H1 (cell line): ENCODE measurements at regions not wholly inside any gene's neighbourhood (a gene's known extent, or its start where the extent isn't known, plus 50 kb on each side); places are given as distances from the start of the nearest gene placed in this dataset.

Source experiments
- CTCF ChIA-PET: fragments of 300-600 bp; sonication (Branson Sonifier 250); formaldehyde crosslinking; loops from one replicate; lab custom pipeline; 2021; ENCODE audit not compliant: partially characterized antibody; lab: Charles Lee
- POLR2A ChIA-PET: fragments of 300-600 bp; sonication (Branson Sonifier 250); formaldehyde crosslinking; loops from one replicate; lab custom pipeline; 2021; ENCODE audit warnings: inconsistent platforms; ENCODE audit not compliant: partially characterized antibody; lab: Charles Lee
- DNase-seq, 2 experiments: peaks; one replicate each; pipeline versions ENCODE4 v3.0.0 to v3.0.0-alpha.2; 2010 to 2022; ENCODE audit warnings: low spot score in 2 of 2, low read depth in 1 of 2, mixed read lengths in 1 of 2
- FAIRE-seq: peaks from 2 replicates; lab custom pipeline; 2011; peaks lifted over from hg19 to GRCh38; lab: Jason Lieb, UNC
- H2AFZ ChIP-seq: 2 replicates; pipeline ENCODE4 v1.8.1; 2012; ENCODE audit warnings: low read length, inconsistent platforms
- H2AK5ac ChIP-seq: 2 replicates; pipeline ENCODE4 v1.6.1; 2013; ENCODE audit warnings: low read depth, low read length
- H2BK120ac ChIP-seq: replicated peaks from 2 replicates; pipeline ENCODE3; 2013; ENCODE audit warnings: low read depth, low read length, inconsistent platforms
- H2BK12ac ChIP-seq: 2 replicates; pipeline ENCODE4 v1.6.1; 2013; ENCODE audit warnings: low read depth, low read length
- H2BK15ac ChIP-seq: 2 replicates; pipeline ENCODE4 v1.6.1; 2013; ENCODE audit warnings: low read length
- H2BK20ac ChIP-seq: 2 replicates; pipeline ENCODE4 v1.6.1; 2013; ENCODE audit warnings: low read length
- H2BK5ac ChIP-seq: 2 replicates; pipeline ENCODE4 v1.6.1; 2013; ENCODE audit warnings: low read depth, low read length
- H3K14ac ChIP-seq: 2 replicates; pipeline ENCODE4 v1.6.1; 2013; ENCODE audit warnings: inconsistent platforms; ENCODE audit not compliant: insufficient read length
- H3K18ac ChIP-seq: 2 replicates; pipeline ENCODE4 v1.6.1; 2013; ENCODE audit warnings: low read length; ENCODE audit errors: extremely low read depth
- H3K23ac ChIP-seq: 2 replicates; pipeline ENCODE4 v1.6.1; 2013; ENCODE audit warnings: inconsistent platforms; ENCODE audit not compliant: insufficient read length
- H3K23me2 ChIP-seq: 2 replicates; pipeline ENCODE4 v1.6.1; 2013; ENCODE audit warnings: low read depth, low read length
- H3K27ac ChIP-seq: 2 replicates; pipeline ENCODE4 v1.6.1; 2011; ENCODE audit warnings: low read depth, low read length, inconsistent platforms
- H3K27me3 ChIP-seq, 4 experiments: replicated peaks in 1 of 4; 1 replicate in 1 of 4; 2 replicates in 3 of 4; pipeline versions ENCODE4 v1.6.1 to v1.8.1; 2011 to 2013; ENCODE audit warnings: low read length in 3 of 4, mild to moderate bottlenecking in 3 of 4, inconsistent platforms in 2 of 4, mixed read lengths in 2 of 4, moderate library complexity in 1 of 4; ENCODE audit not compliant: control insufficient read depth in 3 of 4, insufficient read depth in 3 of 4; ENCODE audit errors: extremely low read depth in 1 of 4
- H3K36me3 ChIP-seq, 4 experiments: 2 replicates each; pipeline versions ENCODE4 v1.6.1 to v1.8.1; 2011 to 2013; ENCODE audit warnings: mild to moderate bottlenecking in 4 of 4, low read length in 3 of 4, moderate library complexity in 2 of 4, control low read depth in 1 of 4, inconsistent platforms in 1 of 4; ENCODE audit not compliant: insufficient read depth in 4 of 4, control insufficient read depth in 2 of 4
- H3K4ac ChIP-seq: replicated peaks from 2 replicates; pipeline ENCODE3; 2013; ENCODE audit warnings: low read length, low read depth, mixed read lengths, inconsistent platforms; ENCODE audit not compliant: insufficient read length
- H3K4me1 ChIP-seq, 4 experiments: replicated peaks in 1 of 4; 1 replicate in 1 of 4; 2 replicates in 3 of 4; pipeline versions ENCODE4 v1.6.1 to v1.8.1; 2011 to 2013; ENCODE audit warnings: low read length in 3 of 4, inconsistent platforms in 2 of 4, mixed read lengths in 1 of 4; ENCODE audit not compliant: insufficient read depth in 4 of 4, control insufficient read depth in 3 of 4
- H3K4me2 ChIP-seq, 2 experiments: 2 replicates each; pipeline versions ENCODE4 v1.6.1 to v1.8.1; 2011 to 2013; ENCODE audit warnings: low read depth in 2 of 2, low read length in 2 of 2, control low read depth in 1 of 2, inconsistent platforms in 1 of 2, mild to moderate bottlenecking in 1 of 2; ENCODE audit not compliant: insufficient read depth in 1 of 2
- H3K4me3 ChIP-seq, 4 experiments: fragments of 200-600, 300-600 bp in 1 of 4; sonication (generic), shearing (Covaris generic), sonication (Bioruptor Twin) in 1 of 4; 2 replicates each; pipeline versions ENCODE4 v1.5.1 to v1.8.1; 2011 to 2016; ENCODE audit warnings: low read length in 4 of 4, low read depth in 3 of 4, control low read depth in 2 of 4, inconsistent platforms in 2 of 4, mild to moderate bottlenecking in 2 of 4, mixed read lengths in 1 of 4, moderate library complexity in 1 of 4; ENCODE audit not compliant: insufficient read depth in 2 of 4; ENCODE audit errors: extremely low read depth in 1 of 4
- H3K56ac ChIP-seq: replicated peaks from 2 replicates; pipeline ENCODE3; 2013; ENCODE audit warnings: low read depth, mild to moderate bottlenecking, mixed read lengths, low read length, inconsistent platforms; ENCODE audit not compliant: insufficient read length
- H3K79me1 ChIP-seq: 2 replicates; pipeline ENCODE4 v1.6.1; 2013; ENCODE audit warnings: low read depth, low read length, control low read depth
- H3K79me2 ChIP-seq, 2 experiments: 2 replicates each; pipeline versions ENCODE4 v1.6.1 to v1.8.1; 2012 to 2013; ENCODE audit warnings: low read length in 2 of 2, mild to moderate bottlenecking in 2 of 2, inconsistent platforms in 1 of 2; ENCODE audit not compliant: insufficient read depth in 2 of 2, control insufficient read depth in 1 of 2
- H3K9ac ChIP-seq, 4 experiments: replicated peaks in 1 of 4; 1 replicate in 1 of 4; 2 replicates in 3 of 4; pipeline versions ENCODE4 v1.6.1 to v1.8.1; 2011 to 2013; ENCODE audit warnings: low read depth in 3 of 4, low read length in 3 of 4, control low read depth in 2 of 4, mild to moderate bottlenecking in 2 of 4, moderate library complexity in 2 of 4, inconsistent platforms in 1 of 4; ENCODE audit errors: extremely low read depth in 1 of 4
- H3K9me3 ChIP-seq, 2 experiments: 2 replicates each; pipeline versions ENCODE4 v1.6.1 to v1.8.1; 2012 to 2013; ENCODE audit warnings: mild to moderate bottlenecking in 2 of 2, moderate library complexity in 2 of 2, control low read depth in 1 of 2, inconsistent platforms in 1 of 2, low read depth in 1 of 2, low read length in 1 of 2, mixed read lengths in 1 of 2; ENCODE audit not compliant: insufficient read depth in 2 of 2
- H4K20me1 ChIP-seq, 2 experiments: replicated peaks in 1 of 2; 2 replicates each; pipeline versions ENCODE3 to v1.8.1; 2011 to 2013; ENCODE audit warnings: inconsistent platforms in 2 of 2, low read length in 2 of 2, mild to moderate bottlenecking in 1 of 2; ENCODE audit not compliant: insufficient read depth in 2 of 2, control insufficient read depth in 1 of 2
- H4K5ac ChIP-seq: 2 replicates; pipeline ENCODE4 v1.6.1; 2013; ENCODE audit warnings: low read length, low read depth, mixed read lengths, inconsistent platforms; ENCODE audit not compliant: insufficient read length
- H4K8ac ChIP-seq: 2 replicates; pipeline ENCODE4 v1.8.0; 2013; ENCODE audit warnings: mild to moderate bottlenecking, moderate library complexity, low read length, inconsistent platforms; ENCODE audit not compliant: insufficient read depth; ENCODE audit errors: extremely low read depth
- H4K91ac ChIP-seq: replicated peaks from 2 replicates; pipeline ENCODE3; 2013; ENCODE audit warnings: low read length, mixed read lengths, inconsistent platforms; ENCODE audit not compliant: insufficient read length
- EP300 ChIP-seq, 2 experiments: IDR thresholded peaks; 1 replicate in 1 of 2; 2 replicates in 1 of 2; pipeline ENCODE4 v1.6.1; 2011 to 2012; ENCODE audit warnings: low read depth in 2 of 2, low read length in 2 of 2, mild to moderate bottlenecking in 2 of 2, borderline replicate concordance in 1 of 2, inconsistent platforms in 1 of 2, moderate library complexity in 1 of 2
- FOSL1 ChIP-seq: IDR thresholded peaks from 2 replicates; pipeline ENCODE4 v1.6.1; 2011; ENCODE audit warnings: mild to moderate bottlenecking, low read depth, low read length, moderate library complexity; ENCODE audit not compliant: insufficient read depth
- NANOG ChIP-seq: IDR thresholded peaks from 2 replicates; pipeline ENCODE4 v1.6.1; 2011; ENCODE audit warnings: low read length, low read depth, mild to moderate bottlenecking, inconsistent platforms; ENCODE audit not compliant: insufficient read depth, poor library complexity, severe bottlenecking

DNA sequence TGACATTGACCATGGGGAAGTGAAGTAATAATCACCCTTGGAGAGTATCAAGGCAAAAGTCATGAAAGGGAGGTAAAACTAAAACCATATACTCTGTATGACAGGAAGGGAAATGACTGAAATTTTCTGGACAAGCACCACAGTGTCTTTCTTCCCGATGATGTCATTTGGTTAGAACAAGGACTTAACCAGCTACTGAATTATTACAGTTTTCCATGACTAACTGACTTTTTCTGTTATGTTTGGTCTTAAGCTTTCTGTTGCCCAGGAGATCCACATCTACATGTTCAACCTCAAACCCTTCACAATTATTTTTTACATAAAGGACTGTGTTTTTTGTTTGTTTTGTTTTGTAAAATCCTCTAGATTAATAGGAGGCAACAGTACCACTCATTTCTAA, 191.9 kb upstream of the IL12A start (continued):
- no peak for TF ChIP-seq NANOG

DNA sequence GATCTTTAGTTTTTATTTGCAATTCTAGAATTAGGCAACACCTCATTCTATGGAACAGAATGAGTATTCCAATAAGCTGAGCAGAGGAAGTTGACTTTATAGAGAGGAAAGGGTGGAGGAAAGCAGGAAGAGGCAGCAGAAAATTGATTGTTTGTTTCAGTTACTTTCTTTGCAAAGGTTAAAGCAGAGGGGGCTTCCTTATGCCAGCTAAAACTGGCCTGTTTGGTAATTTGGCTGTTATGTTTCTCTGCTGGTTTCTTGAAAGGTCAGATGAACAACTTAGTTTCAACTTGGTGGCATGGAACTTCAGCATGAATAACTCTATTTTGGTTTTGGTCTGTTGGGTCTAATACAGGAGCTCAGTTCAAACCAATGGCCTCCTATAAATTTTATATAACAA, 190.9 kb upstream of the IL12A start:
- H3K27ac ChIP-seq: no peak overlapping the region
- TF ChIP-seq EP300 (IDR thresholded peaks at IDR 0.05; ENCODE audit: borderline replicate concordance in 1 of 2, low read depth in 2 of 2, low read length in 2 of 2) (no peak), FOSL1 (no peak)
- TF ChIP-seq, all 59 proteins: peak for 0

More for the DNA sequence above, 190.9 kb upstream of the IL12A start:
- H3K4me2 ChIP-seq: no peak overlapping the region
- no peak overlapping the region for H2BK5ac ChIP-seq
- H3K23me2 ChIP-seq: no peaks in the 10 kb centered on the region
- DNase-seq: no peak
- no peak overlapping the region for H2BK20ac ChIP-seq
- peaks cover 0 to 5% (median 0%) of the 10 kb centered on the region in 4 experiments; a peak in 2 of 7 replicates for H3K4me1 ChIP-seq
- no peak overlapping the region for H4K5ac ChIP-seq
- no peak overlapping the region for H3K4ac ChIP-seq
- H3K79me2 ChIP-seq: no peaks in the 10 kb centered on the region
- no peak overlapping the region for H4K91ac ChIP-seq
- ChIA-PET CTCF (interaction anchor here (0.9 to 2.1 kb wide), 7 partner anchors 8 to 530 kb away, joined by 3 to 7 read pairs (median 3); no protein-coding TSS in a partner anchor), POLR2A (no interaction called here)
- no peak overlapping the region for H3K18ac ChIP-seq
- no peak overlapping the region for H2BK120ac ChIP-seq
- FAIRE-seq: no peak
- H4K20me1 ChIP-seq: peaks cover 0 to 3% of the 10 kb centered on the region in 2 experiments
- no peaks in the 10 kb centered on the region for H3K9me3 ChIP-seq
- peaks cover 0 to 4% (median 2%) of the 10 kb centered on the region in 4 experiments; a peak in 3 of 7 replicates for H3K27me3 ChIP-seq
- H4K8ac ChIP-seq: no peak overlapping the region
- no peak overlapping the region for H3K14ac ChIP-seq
- no peak overlapping the region for H2BK15ac ChIP-seq
- no peak overlapping the region for H3K9ac ChIP-seq
- H3K79me1 ChIP-seq: no peaks in the 10 kb centered on the region
- H2AFZ ChIP-seq: no peak overlapping the region
- H3K56ac ChIP-seq: no peak overlapping the region
- H3K4me3 ChIP-seq: no peak overlapping the region
- H2BK12ac ChIP-seq: no peak overlapping the region
- H3K23ac ChIP-seq: no peak overlapping the region
- H3K36me3 ChIP-seq: no peaks in the 10 kb centered on the region
- H2AK5ac ChIP-seq: no peak overlapping the region
